CD4-positive, alpha-beta T cell treated with Interleukin-6 at 100 ng/mL for 8 hours (primary cell): ENCODE measurements at regions not wholly inside any gene's neighbourhood (a gene's known extent, or its start where the extent isn't known, plus 50 kb on each side); places are given as distances from the start of the nearest gene placed in this dataset.

ENCODE experiments used
- DNase-seq: peaks from one replicate; pipeline ENCODE4 v3.0.0-alpha.2; 2020; ENCODE audit warnings: mixed read lengths, low spot score

- DNase-seq, result no peak
These were observed 67.1 kb upstream of the PRKX start for GRCh38 chrX:3780564-3780963.

GRCh38 chrX:3779546-3779945 lies 66.1 kb upstream of the PRKX start:
- DNase-seq, result no peak

- no peak for DNase-seq
These were observed 64.0 kb upstream of the PRKX start for GRCh38 chrX:3777416-3777815.

GRCh38 chrX:3771766-3772165 lies 58.3 kb upstream of the PRKX start:
- DNase-seq, result no peak

- DNase-seq, result no peak
These were observed 55.4 kb upstream of the PRKX start for GRCh38 chrX:3768881-3769280.
